Trophoblast cell (in vitro differentiated cells and primary cell): ENCODE measurements at regions not wholly inside any gene's neighbourhood (a gene's known extent, or its start where the extent isn't known, plus 50 kb on each side); places are given as distances from the start of the nearest gene placed in this dataset.

Experiments used
- DNase-seq, 2 donors: peaks; one replicate each; pipeline ENCODE4 v3.0.0-alpha.2; 2016
- H2AFZ ChIP-seq: 2 replicates; pipeline ENCODE4 v1.6.1; 2013; ENCODE audit warnings: low read length, moderate library complexity, mild to moderate bottlenecking; ENCODE audit not compliant: insufficient read depth, poor library complexity
- H2AK5ac ChIP-seq: 2 replicates; pipeline ENCODE4 v1.6.1; 2013; ENCODE audit warnings: mild to moderate bottlenecking, low read length
- H2BK120ac ChIP-seq: 2 replicates; pipeline ENCODE4 v1.6.1; 2013; ENCODE audit warnings: low read length, mild to moderate bottlenecking, moderate library complexity; ENCODE audit not compliant: insufficient read depth, poor library complexity
- H2BK12ac ChIP-seq: 2 replicates; pipeline ENCODE4 v1.6.1; 2013; ENCODE audit warnings: mild to moderate bottlenecking, low read length, moderate library complexity
- H2BK5ac ChIP-seq: 2 replicates; pipeline ENCODE4 v1.6.1; 2013; ENCODE audit warnings: low read length, low read depth, moderate library complexity, mild to moderate bottlenecking; ENCODE audit not compliant: poor library complexity
- H3K14ac ChIP-seq: 2 replicates; pipeline ENCODE4 v1.6.1; 2013; ENCODE audit warnings: mild to moderate bottlenecking, low read length
- H3K18ac ChIP-seq: 2 replicates; pipeline ENCODE4 v1.6.1; 2013; ENCODE audit warnings: mild to moderate bottlenecking, low read length
- H3K23ac ChIP-seq: 2 replicates; pipeline ENCODE4 v1.6.1; 2013; ENCODE audit warnings: low read length
- H3K27ac ChIP-seq: 2 replicates; pipeline ENCODE4 v1.5.1; 2013; ENCODE audit warnings: low read depth, mild to moderate bottlenecking, inconsistent platforms, low read length, moderate library complexity
- H3K27me3 ChIP-seq: 2 replicates; pipeline ENCODE4 v1.6.1; 2013; ENCODE audit warnings: inconsistent platforms, mild to moderate bottlenecking, low read length, moderate library complexity; ENCODE audit not compliant: insufficient read depth
- H3K36me3 ChIP-seq, 2 experiments: 1 replicate in 1 of 2; 2 replicates in 1 of 2; pipeline ENCODE4 v1.6.1; 2013; ENCODE audit warnings: low read length in 2 of 2, mild to moderate bottlenecking in 2 of 2, moderate library complexity in 1 of 2; ENCODE audit not compliant: insufficient read depth in 2 of 2, control insufficient read depth in 1 of 2
- H3K4ac ChIP-seq: 2 replicates; pipeline ENCODE4 v1.6.1; 2013; ENCODE audit warnings: low read depth, mild to moderate bottlenecking, low read length, moderate library complexity
- H3K4me1 ChIP-seq, 2 experiments: 1 replicate in 1 of 2; 2 replicates in 1 of 2; pipeline ENCODE4 v1.6.1; 2013; ENCODE audit warnings: low read length in 2 of 2, mild to moderate bottlenecking in 2 of 2, moderate library complexity in 1 of 2; ENCODE audit not compliant: insufficient read depth in 2 of 2, control insufficient read depth in 1 of 2
- H3K4me2 ChIP-seq: 2 replicates; pipeline ENCODE4 v1.6.1; 2013; ENCODE audit warnings: inconsistent platforms, mild to moderate bottlenecking, low read length, moderate library complexity
- H3K4me3 ChIP-seq: 2 replicates; pipeline ENCODE4 v1.5.1; 2013; ENCODE audit warnings: mild to moderate bottlenecking, low read depth, low read length, inconsistent platforms
- H3K79me1 ChIP-seq: one replicate; pipeline ENCODE4 v1.6.1; 2013; ENCODE audit warnings: low read length
- H3K79me2 ChIP-seq: 2 replicates; pipeline ENCODE4 v1.6.1; 2013; ENCODE audit warnings: low read length, mild to moderate bottlenecking; ENCODE audit not compliant: control insufficient read depth, insufficient read depth, poor library complexity
- H3K9ac ChIP-seq: 2 replicates; pipeline ENCODE4 v1.6.1; 2013; ENCODE audit warnings: mild to moderate bottlenecking, low read length
- H3K9me3 ChIP-seq: 2 replicates; pipeline ENCODE4 v1.6.1; 2013; ENCODE audit warnings: low read depth, mild to moderate bottlenecking, control low read depth, inconsistent platforms, low read length; ENCODE audit not compliant: insufficient read depth
- H4K12ac ChIP-seq: 2 replicates; pipeline ENCODE4 v1.6.1; 2013; ENCODE audit warnings: low read depth, mild to moderate bottlenecking, low read length, moderate library complexity
- H4K8ac ChIP-seq: 2 replicates; pipeline ENCODE4 v1.6.1; 2013; ENCODE audit warnings: low read depth, mild to moderate bottlenecking, low read length, moderate library complexity
- H4K91ac ChIP-seq: one replicate; pipeline ENCODE4 v1.6.1; 2013; ENCODE audit warnings: low read depth, mild to moderate bottlenecking, low read length, moderate library complexity
- WGBS: extraction: QIAGEN DNeasy Blood & Tissue Kit; methylation state at CpG from one replicate; pipeline ENCODE4 v1.1.7; 2013; ENCODE audit warnings: missing lambda C conversion rate; ENCODE audit not compliant: insufficient read length, insufficient coverage; ENCODE audit errors: extremely low coverage; 5-methylcytosine and 5-hydroxymethylcytosine counted together

DNA sequence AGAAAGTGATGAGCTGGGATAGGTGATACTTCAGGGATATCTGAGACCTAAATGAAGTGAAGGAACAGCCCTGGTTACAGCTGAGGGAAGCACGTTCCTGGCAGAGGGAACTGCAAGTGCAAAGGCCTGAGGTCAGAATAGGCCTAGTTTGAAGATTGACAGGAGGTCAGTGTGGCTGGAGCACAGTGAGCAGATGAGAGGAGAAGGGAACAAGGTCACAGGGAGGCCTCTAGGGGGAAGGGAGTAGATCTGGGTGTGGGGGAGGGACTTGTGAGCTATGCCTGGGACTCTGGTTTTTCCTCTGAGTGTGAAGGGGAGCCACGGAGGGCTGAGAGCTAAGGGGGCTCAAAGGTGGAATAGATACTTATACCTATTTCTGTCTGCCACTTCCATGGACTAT, 736.4 kb downstream of the MATN1 start:
- no peak overlapping the region for H3K4ac ChIP-seq
- no peak overlapping the region for H3K4me2 ChIP-seq
- H3K27ac ChIP-seq = no peak overlapping the region
- H2BK5ac ChIP-seq = no peak overlapping the region
- H3K27me3 ChIP-seq = no peaks in the 10 kb centered on the region
- H3K4me3 ChIP-seq = no peak overlapping the region
- no CpG with 5 or more reads among the region's 2 CpGs for WGBS
- H2AK5ac ChIP-seq = no peak overlapping the region
- H3K79me2 ChIP-seq = no peaks in the 10 kb centered on the region
- H3K79me1 ChIP-seq = no peaks in the 10 kb centered on the region
- H3K36me3 ChIP-seq = no peaks in the 10 kb centered on the region
- peaks cover 1% of the 10 kb centered on the region for H3K9me3 ChIP-seq
- no peak overlapping the region for H4K8ac ChIP-seq
- no peak overlapping the region for H3K18ac ChIP-seq
- no peak overlapping the region for H3K14ac ChIP-seq
- no peaks in the 10 kb centered on the region for H3K4me1 ChIP-seq
- H2BK12ac ChIP-seq = no peak overlapping the region
- H2BK120ac ChIP-seq = no peak overlapping the region
- no peak overlapping the region for H4K12ac ChIP-seq
- DNase-seq = no peak
- H4K91ac ChIP-seq = no peak overlapping the region
- no peak overlapping the region for H3K23ac ChIP-seq
- H2AFZ ChIP-seq = no peak overlapping the region
- no peak overlapping the region for H3K9ac ChIP-seq

GRCh38 chr1:29985606-29985945, 737.8 kb downstream of the MATN1 start:
- Histone ChIP-seq H3K4me3 (no peak overlapping the region), H2BK5ac (no peak overlapping the region), H3K4me1 (no peaks in the 10 kb centered on the region), H4K91ac (no peak overlapping the region), H3K27ac (no peak overlapping the region), H3K79me1 (no peaks in the 10 kb centered on the region), H2BK12ac (no peak overlapping the region), H2BK120ac (no peak overlapping the region), H3K9me3 (peaks cover 1% of the 10 kb centered on the region), H3K14ac (no peak overlapping the region), H3K23ac (no peak overlapping the region), H3K27me3 (no peaks in the 10 kb centered on the region), H3K79me2 (no peaks in the 10 kb centered on the region), H3K4ac (no peak overlapping the region), H3K18ac (no peak overlapping the region), H3K36me3 (no peaks in the 10 kb centered on the region), H4K12ac (no peak overlapping the region), H2AK5ac (no peak overlapping the region), H3K9ac (no peak overlapping the region), H4K8ac (no peak overlapping the region), H2AFZ (no peak overlapping the region), H3K4me2 (no peak overlapping the region)
- no peak for DNase-seq
- no CpG with 5 or more reads among the region's 5 CpGs for WGBS

DNA sequence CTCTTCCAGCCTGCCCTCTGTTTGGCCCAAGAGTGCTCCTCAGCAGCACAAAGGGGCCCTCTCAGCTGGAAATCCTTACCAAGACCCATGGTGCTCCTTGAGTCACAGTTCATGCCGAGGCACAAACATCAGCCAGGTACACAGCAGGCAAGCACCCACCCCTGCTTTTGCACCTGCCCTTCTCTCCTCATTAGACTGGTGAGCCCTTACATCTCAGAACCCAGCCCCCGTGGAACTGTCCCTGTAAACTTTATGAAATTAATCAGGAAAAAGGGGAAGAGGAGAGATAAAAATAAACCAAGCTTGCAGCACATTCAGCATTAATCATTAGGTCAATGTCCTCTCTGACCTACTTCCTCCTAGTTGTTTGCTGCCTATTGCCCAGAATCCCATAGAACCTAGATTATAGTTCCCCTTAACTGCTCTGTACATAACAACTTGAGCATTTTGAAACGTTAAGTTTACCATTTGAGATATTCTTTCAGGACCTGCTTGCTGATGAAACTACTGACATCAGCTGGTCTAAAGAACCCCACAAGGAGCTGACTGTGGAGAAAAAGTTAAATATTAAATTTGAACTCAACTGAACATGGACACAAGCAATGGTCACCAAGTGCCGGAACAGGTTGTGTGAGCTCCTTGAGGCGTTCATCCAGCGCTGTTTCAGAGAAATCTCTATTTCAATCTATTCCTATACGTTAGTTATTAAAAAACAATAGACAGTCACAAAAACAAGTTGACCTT, 738.4 kb downstream of the MATN1 start:
- Histone ChIP-seq H3K4me2 (no peak overlapping the region), H3K9ac (no peak overlapping the region), H3K36me3 (no peaks in the 10 kb centered on the region), H3K4ac (no peak overlapping the region), H3K18ac (no peak overlapping the region), H4K91ac (no peak overlapping the region), H3K27ac (no peak overlapping the region), H3K27me3 (no peaks in the 10 kb centered on the region), H2AFZ (no peak overlapping the region), H2BK5ac (no peak overlapping the region), H4K8ac (no peak overlapping the region), H3K4me1 (no peaks in the 10 kb centered on the region), H2AK5ac (no peak overlapping the region), H4K12ac (no peak overlapping the region), H3K79me1 (no peaks in the 10 kb centered on the region), H3K4me3 (no peak overlapping the region), H2BK12ac (no peak overlapping the region), H2BK120ac (no peak overlapping the region), H3K23ac (no peak overlapping the region), H3K79me2 (no peaks in the 10 kb centered on the region), H3K14ac (no peak overlapping the region), H3K9me3 (peaks cover 1% of the 10 kb centered on the region)
- no CpG with 5 or more reads among the region's 7 CpGs for WGBS
- peak in 1 of 2 donors; percentile 11 for DNase-seq

DNA sequence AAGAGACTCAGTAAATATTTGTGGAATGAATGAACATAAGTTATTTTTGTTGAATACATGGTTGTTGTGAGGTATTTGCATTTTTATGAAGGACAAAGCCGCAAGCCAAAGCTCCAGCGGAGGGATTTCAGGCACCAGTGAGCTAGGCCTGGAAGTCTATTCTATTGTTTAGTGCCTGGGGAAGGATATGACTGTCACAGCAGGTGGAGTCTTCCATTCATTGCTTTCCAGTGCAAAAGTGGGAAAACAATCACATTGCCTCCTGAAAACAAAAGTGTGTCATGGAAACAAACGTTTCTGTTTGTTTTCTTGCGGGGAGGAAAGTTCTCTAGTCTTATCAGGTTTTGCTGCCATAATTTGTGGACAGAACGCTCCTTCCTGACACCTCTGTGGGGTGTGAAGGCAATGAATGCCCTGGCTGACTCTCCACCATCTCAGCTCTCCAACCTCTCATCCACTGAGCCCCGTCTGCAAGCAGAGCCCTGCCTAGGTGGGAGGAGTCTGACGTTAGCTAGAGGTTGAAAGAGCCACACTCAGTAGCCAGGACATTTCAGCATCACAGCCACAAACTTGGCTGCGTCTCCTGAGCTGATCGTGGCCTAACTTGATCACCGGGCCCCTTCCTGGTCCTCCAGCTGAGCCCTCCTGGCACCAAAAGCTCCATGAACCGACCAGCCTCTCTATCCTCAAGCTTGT, 739.1 kb downstream of the MATN1 start:
- Histone ChIP-seq H3K79me2 (no peaks in the 10 kb centered on the region), H2BK12ac (no peak overlapping the region), H3K27me3 (no peaks in the 10 kb centered on the region), H2AFZ (no peak overlapping the region), H3K27ac (no peak overlapping the region), H3K18ac (no peak overlapping the region), H3K4ac (no peak overlapping the region), H4K8ac (no peak overlapping the region), H3K4me3 (no peak overlapping the region), H3K14ac (no peak overlapping the region), H2BK120ac (no peak overlapping the region), H3K36me3 (no peaks in the 10 kb centered on the region), H2AK5ac (no peak overlapping the region), H3K23ac (no peak overlapping the region), H4K12ac (no peak overlapping the region), H2BK5ac (no peak overlapping the region), H3K4me2 (no peak overlapping the region), H3K4me1 (no peaks in the 10 kb centered on the region), H3K79me1 (no peaks in the 10 kb centered on the region), H3K9me3 (peaks cover 1% of the 10 kb centered on the region), H3K9ac (no peak overlapping the region), H4K91ac (no peak overlapping the region)
- no peak for DNase-seq
- WGBS = no CpG with 5 or more reads among the region's 11 CpGs
